C4-2B (cell line): ENCODE measurements at regions not wholly inside any gene's neighbourhood (a gene's known extent, or its start where the extent isn't known, plus 50 kb on each side); places are given as distances from the start of the nearest gene placed in this dataset.

Experiments used
- ZFX ChIP-seq: fragments of 450-650 bp; IDR thresholded peaks from 2 replicates; pipeline ENCODE4 v1.6.1; 2017
- TF ChIP-seq, protein P1 (sequence below): fragments of 450-650 bp; conservative IDR thresholded peaks from 2 replicates; pipeline ENCODE4 v1.5.1; 2017; ENCODE audit warnings: mild to moderate bottlenecking

DNA sequence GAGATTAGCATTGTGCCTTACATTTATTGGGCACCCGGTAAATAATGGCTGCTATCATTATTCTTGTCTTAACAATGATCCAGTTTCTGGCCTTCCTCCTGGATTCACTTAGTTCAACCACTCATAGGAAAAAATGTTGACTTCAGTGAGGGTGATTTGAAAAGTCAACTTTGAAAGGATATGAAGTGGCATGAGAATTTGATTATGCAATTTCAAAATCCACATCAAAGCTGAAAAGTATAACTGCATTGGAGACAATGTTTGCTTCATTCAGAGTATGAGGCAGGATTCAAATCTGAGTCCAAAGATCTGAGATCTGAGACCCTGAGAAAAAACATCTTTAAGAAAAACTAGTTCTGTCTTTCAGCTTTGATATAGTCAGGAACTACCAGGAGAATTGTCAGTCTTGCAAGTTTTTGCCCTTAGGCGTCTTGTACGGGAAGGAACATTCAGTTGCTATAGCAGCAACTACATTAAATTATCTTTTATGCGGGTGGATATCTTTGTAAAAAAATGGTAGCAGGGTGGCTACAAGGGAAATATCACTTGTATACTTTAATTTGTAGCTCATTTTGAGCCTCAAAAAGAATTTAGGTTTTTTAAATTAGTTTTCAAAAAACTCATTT, 587.5 kb upstream of the LCORL start:
- TF ChIP-seq, protein P1, sequence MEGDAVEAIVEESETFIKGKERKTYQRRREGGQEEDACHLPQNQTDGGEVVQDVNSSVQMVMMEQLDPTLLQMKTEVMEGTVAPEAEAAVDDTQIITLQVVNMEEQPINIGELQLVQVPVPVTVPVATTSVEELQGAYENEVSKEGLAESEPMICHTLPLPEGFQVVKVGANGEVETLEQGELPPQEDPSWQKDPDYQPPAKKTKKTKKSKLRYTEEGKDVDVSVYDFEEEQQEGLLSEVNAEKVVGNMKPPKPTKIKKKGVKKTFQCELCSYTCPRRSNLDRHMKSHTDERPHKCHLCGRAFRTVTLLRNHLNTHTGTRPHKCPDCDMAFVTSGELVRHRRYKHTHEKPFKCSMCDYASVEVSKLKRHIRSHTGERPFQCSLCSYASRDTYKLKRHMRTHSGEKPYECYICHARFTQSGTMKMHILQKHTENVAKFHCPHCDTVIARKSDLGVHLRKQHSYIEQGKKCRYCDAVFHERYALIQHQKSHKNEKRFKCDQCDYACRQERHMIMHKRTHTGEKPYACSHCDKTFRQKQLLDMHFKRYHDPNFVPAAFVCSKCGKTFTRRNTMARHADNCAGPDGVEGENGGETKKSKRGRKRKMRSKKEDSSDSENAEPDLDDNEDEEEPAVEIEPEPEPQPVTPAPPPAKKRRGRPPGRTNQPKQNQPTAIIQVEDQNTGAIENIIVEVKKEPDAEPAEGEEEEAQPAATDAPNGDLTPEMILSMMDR, result no peak
- TF ChIP-seq ZFX, result no peak
